Neural progenitor cell (in vitro differentiated cells): ENCODE measurements at regions not wholly inside any gene's neighbourhood (a gene's known extent, or its start where the extent isn't known, plus 50 kb on each side); places are given as distances from the start of the nearest gene placed in this dataset.

ENCODE experiments used
- DNase-seq: peaks from one replicate; pipeline ENCODE4 v3.0.0-alpha.2; 2016; ENCODE audit warnings: low spot score
- H2AFZ ChIP-seq: fragments of 200-600 bp; sonication (generic); replicated peaks from 2 replicates; pipeline ENCODE4 v1.6.1; 2016; ENCODE audit warnings: antibody characterized with exemption
- H3F3A ChIP-seq: fragments of 200-600 bp; sonication (generic); 2 replicates; pipeline ENCODE4 v1.6.1; 2016; ENCODE audit warnings: antibody characterized with exemption, low read depth
- H3K27ac ChIP-seq: fragments of 200-600 bp; sonication (generic); 2 replicates; pipeline ENCODE4 v1.5.1; 2016; ENCODE audit warnings: mild to moderate bottlenecking
- H3K27me3 ChIP-seq: fragments of 200-600 bp; sonication (generic); 2 replicates; pipeline ENCODE4 v1.6.1; 2016; ENCODE audit warnings: mild to moderate bottlenecking, moderate library complexity
- H3K36me3 ChIP-seq: fragments of 200-600 bp; sonication (generic); 2 replicates; pipeline ENCODE4 v1.5.1; 2016
- H3K4me1 ChIP-seq: fragments of 200-600 bp; sonication (generic); 2 replicates; pipeline ENCODE4 v1.6.1; 2016; ENCODE audit warnings: mixed run types
- H3K4me2 ChIP-seq: fragments of 200-600 bp; sonication (generic); 2 replicates; pipeline ENCODE4 v1.6.1; 2016
- H3K4me3 ChIP-seq: fragments of 200-600 bp; sonication (generic); 2 replicates; pipeline ENCODE4 v1.5.1; 2016
- H3K79me2 ChIP-seq: fragments of 200-600 bp; sonication (generic); 2 replicates; pipeline ENCODE4 v1.6.1; 2016; ENCODE audit warnings: low read depth
- H3K9ac ChIP-seq: fragments of 200-600 bp; sonication (generic); 2 replicates; pipeline ENCODE4 v1.6.1; 2016
- H3K9me3 ChIP-seq: fragments of 200-600 bp; sonication (generic); 2 replicates; pipeline ENCODE4 v1.5.1; 2016; ENCODE audit warnings: low read depth
- H4K20me1 ChIP-seq: fragments of 200-600 bp; sonication (generic); 2 replicates; pipeline ENCODE4 v1.6.1; 2016; ENCODE audit warnings: low read depth
- H3K27ac Mint-ChIP-seq: 3 replicates; pipeline ENCODE4 v1.8.0; 2021; ENCODE audit warnings: mixed read lengths
- H3K27me3 Mint-ChIP-seq: 2 replicates; pipeline ENCODE4 v1.8.0; 2022; ENCODE audit warnings: low read depth, mild to moderate bottlenecking, inconsistent platforms, moderate library complexity, mixed read lengths; ENCODE audit not compliant: insufficient read depth
- H3K36me3 Mint-ChIP-seq: 3 replicates; pipeline ENCODE4 v1.8.0; 2021; ENCODE audit warnings: mixed read lengths
- H3K4me1 Mint-ChIP-seq: 3 replicates; pipeline ENCODE4 v1.8.0; 2021; ENCODE audit warnings: mixed read lengths
- H3K4me3 Mint-ChIP-seq: 3 replicates; pipeline ENCODE4 v1.8.0; 2021; ENCODE audit warnings: mild to moderate bottlenecking, moderate library complexity, mixed read lengths
- H3K9me3 Mint-ChIP-seq: 3 replicates; pipeline ENCODE4 v1.8.0; 2020; ENCODE audit warnings: mixed read lengths
- CTCF ChIP-seq: fragments of 200-600 bp; sonication (generic); IDR thresholded peaks from 2 replicates; pipeline ENCODE4 v1.5.1; 2017; ENCODE audit warnings: antibody characterized with exemption, mild to moderate bottlenecking
- EZH2 ChIP-seq: fragments of 200-600 bp; sonication (generic); IDR thresholded peaks from 2 replicates; pipeline ENCODE4 v1.6.1; 2017; ENCODE audit warnings: antibody characterized with exemption, mild to moderate bottlenecking, moderate library complexity
- EZH2phosphoT487 ChIP-seq: fragments of 200-600 bp; sonication (generic); IDR thresholded peaks from 2 replicates; pipeline ENCODE4 v1.6.1; 2017; ENCODE audit warnings: antibody characterized with exemption

DNA sequence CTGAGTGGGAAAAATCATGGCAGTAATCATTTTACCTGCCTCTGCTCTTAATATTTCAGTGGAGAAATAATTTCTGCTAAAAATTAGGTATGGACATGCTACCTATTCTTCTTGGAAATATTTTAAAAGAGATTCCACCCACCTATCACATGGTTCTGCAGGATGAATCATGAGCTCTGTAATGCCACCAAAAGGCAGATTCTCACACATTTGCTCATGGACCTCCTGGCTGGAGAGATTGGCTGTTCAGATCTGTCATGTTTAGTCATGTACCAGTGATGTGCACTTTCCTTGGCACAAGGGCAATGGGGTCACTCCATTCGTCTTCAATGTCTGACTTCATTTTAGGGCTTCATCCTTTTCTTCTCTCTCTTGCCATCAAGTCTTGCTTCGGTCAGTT lies 101.8 kb upstream of the MBNL2 start:
- Histone ChIP-seq H3K4me1 (peaks cover 11% of the 10 kb centered on the region), H3K9ac (no peak overlapping the region), H3F3A (no peaks in the 10 kb centered on the region), H3K4me3 (no peak overlapping the region), H3K79me2 (no peaks in the 10 kb centered on the region), H3K27me3 (no peaks in the 10 kb centered on the region), H3K27ac (no peak overlapping the region), H3K36me3 (no peaks in the 10 kb centered on the region), H3K9me3 (no peaks in the 10 kb centered on the region), H3K4me2 (no peak overlapping the region), H4K20me1 (no peaks in the 10 kb centered on the region), H2AFZ (no peak overlapping the region)
- TF ChIP-seq EZH2phosphoT487 (no peak), EZH2 (no peak), CTCF (no peak)
- H3K27me3 Mint-ChIP-seq, result peaks cover 17% of the 10 kb centered on the region
- H3K4me3 Mint-ChIP-seq, result no peak overlapping the region
- H3K9me3 Mint-ChIP-seq, result peaks cover 6% of the 10 kb centered on the region
- no peak for DNase-seq
- no peak overlapping the region for H3K27ac Mint-ChIP-seq
- H3K36me3 Mint-ChIP-seq, result no peaks in the 10 kb centered on the region
- H3K4me1 Mint-ChIP-seq, result peaks cover 36% of the 10 kb centered on the region

GRCh38 chr13:97120976-97121375 lies 101.2 kb upstream of the MBNL2 start:
- peaks cover 12% of the 10 kb centered on the region for H3K4me1 ChIP-seq
- H3K27ac ChIP-seq, result no peak overlapping the region
- no peak overlapping the region for H2AFZ ChIP-seq
- no peaks in the 10 kb centered on the region for H3K27me3 ChIP-seq
- H4K20me1 ChIP-seq, result no peaks in the 10 kb centered on the region
- H3K36me3 ChIP-seq, result no peaks in the 10 kb centered on the region
- H3K4me3 Mint-ChIP-seq, result no peak overlapping the region
- no peak overlapping the region for H3K4me3 ChIP-seq
- no peaks in the 10 kb centered on the region for H3K36me3 Mint-ChIP-seq
- H3K4me1 Mint-ChIP-seq, result peaks cover 37% of the 10 kb centered on the region
- TF ChIP-seq EZH2, result no peak
- TF ChIP-seq EZH2phosphoT487, result no peak
- no peak for TF ChIP-seq CTCF
- H3K9ac ChIP-seq, result no peak overlapping the region
- H3K4me2 ChIP-seq, result no peak overlapping the region
- H3F3A ChIP-seq, result no peaks in the 10 kb centered on the region
- H3K9me3 Mint-ChIP-seq, result peaks cover 6% of the 10 kb centered on the region
- H3K79me2 ChIP-seq, result no peaks in the 10 kb centered on the region
- no peak overlapping the region for H3K27ac Mint-ChIP-seq
- DNase-seq, result no peak
- no peaks in the 10 kb centered on the region for H3K9me3 ChIP-seq
- peaks cover 17% of the 10 kb centered on the region for H3K27me3 Mint-ChIP-seq

DNA sequence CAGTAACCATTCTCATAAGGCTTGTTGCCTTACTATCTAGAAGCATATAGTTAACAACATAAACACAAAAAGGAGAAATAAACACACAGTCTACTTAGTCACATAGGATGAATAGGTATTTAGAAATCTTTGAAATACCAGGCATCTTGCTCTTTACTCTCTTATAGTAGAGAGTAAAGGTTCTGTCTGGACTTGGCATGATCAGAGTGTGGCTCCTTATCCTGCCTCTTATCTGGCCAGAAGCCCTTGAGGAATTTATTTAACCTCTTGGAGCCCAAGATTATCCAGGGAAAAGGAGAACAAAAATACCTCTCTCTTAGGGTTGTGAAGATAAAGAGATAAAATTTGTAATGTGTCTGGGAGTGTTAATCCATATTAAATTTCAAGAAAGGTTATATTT lies 100.2 kb upstream of the MBNL2 start:
- Mint-ChIP-seq H3K27me3 (peaks cover 12% of the 10 kb centered on the region), H3K27ac (no peak overlapping the region), H3K4me3 (no peak overlapping the region), H3K36me3 (no peaks in the 10 kb centered on the region), H3K9me3 (peaks cover 6% of the 10 kb centered on the region), H3K4me1 (peaks cover 38% of the 10 kb centered on the region)
- Histone ChIP-seq H2AFZ (no peak overlapping the region), H3K27ac (no peak overlapping the region), H3K36me3 (no peaks in the 10 kb centered on the region), H3K9me3 (no peaks in the 10 kb centered on the region), H3K27me3 (no peaks in the 10 kb centered on the region), H3F3A (no peaks in the 10 kb centered on the region), H3K79me2 (no peaks in the 10 kb centered on the region), H3K4me3 (no peak overlapping the region), H3K9ac (no peak overlapping the region), H3K4me1 (peaks cover 12% of the 10 kb centered on the region), H3K4me2 (no peak overlapping the region), H4K20me1 (no peaks in the 10 kb centered on the region)
- DNase-seq, result no peak
- no peak for TF ChIP-seq EZH2
- no peak for TF ChIP-seq EZH2phosphoT487

DNA sequence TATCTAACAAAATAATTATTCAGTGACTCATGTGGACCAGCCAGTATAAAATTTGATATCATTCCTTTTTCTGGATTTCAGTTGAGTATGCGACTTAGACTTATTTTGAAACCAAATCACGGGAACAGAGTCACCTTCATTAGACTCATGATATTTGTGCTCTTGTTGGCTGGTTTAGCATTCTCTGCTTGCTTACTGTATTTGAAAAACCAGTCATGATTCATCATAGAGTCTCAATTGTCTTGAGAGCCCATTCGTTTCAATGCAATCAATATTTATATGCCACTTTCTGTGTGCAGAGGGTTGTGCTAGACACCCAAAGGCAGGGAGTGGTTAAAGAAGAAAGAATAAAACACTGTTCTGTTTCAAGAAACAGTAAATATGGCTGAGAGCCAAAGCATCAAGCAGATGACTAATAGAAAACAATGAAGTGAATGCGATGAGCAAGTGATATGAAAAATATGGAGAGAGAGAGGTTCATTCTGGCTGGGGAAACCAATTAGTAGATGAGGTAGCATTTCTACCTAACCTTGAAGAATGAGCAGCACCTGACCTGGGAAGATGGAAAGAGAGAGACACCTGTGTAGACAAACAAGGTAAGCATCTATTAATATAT lies 99.6 kb upstream of the MBNL2 start:
- Histone ChIP-seq H3K9ac (no peak overlapping the region), H3F3A (no peaks in the 10 kb centered on the region), H3K9me3 (no peaks in the 10 kb centered on the region), H3K4me2 (no peak overlapping the region), H3K36me3 (no peaks in the 10 kb centered on the region), H2AFZ (no peak overlapping the region), H3K27ac (no peak overlapping the region), H3K4me3 (no peak overlapping the region), H3K4me1 (peaks cover 12% of the 10 kb centered on the region), H4K20me1 (no peaks in the 10 kb centered on the region), H3K79me2 (no peaks in the 10 kb centered on the region), H3K27me3 (no peaks in the 10 kb centered on the region)
- H3K4me3 Mint-ChIP-seq, result no peak overlapping the region
- peaks cover 38% of the 10 kb centered on the region for H3K4me1 Mint-ChIP-seq
- peaks cover 12% of the 10 kb centered on the region for H3K27me3 Mint-ChIP-seq
- H3K27ac Mint-ChIP-seq, result no peak overlapping the region
- no peak for DNase-seq
- H3K9me3 Mint-ChIP-seq, result peaks cover 6% of the 10 kb centered on the region
- no peak for TF ChIP-seq EZH2
- TF ChIP-seq CTCF, result no peak
- no peak for TF ChIP-seq EZH2phosphoT487
- H3K36me3 Mint-ChIP-seq, result no peaks in the 10 kb centered on the region
